Neural progenitor cell (in vitro differentiated cells): ENCODE measurements at regions not wholly inside any gene's neighbourhood (a gene's known extent, or its start where the extent isn't known, plus 50 kb on each side); places are given as distances from the start of the nearest gene placed in this dataset.

Experiments used
- CTCF ChIP-seq: fragments of 200-600 bp; sonication (generic); IDR thresholded peaks from 2 replicates; pipeline ENCODE4 v1.5.1; 2017; ENCODE audit warnings: antibody characterized with exemption, mild to moderate bottlenecking
- EZH2 ChIP-seq: fragments of 200-600 bp; sonication (generic); IDR thresholded peaks from 2 replicates; pipeline ENCODE4 v1.6.1; 2017; ENCODE audit warnings: antibody characterized with exemption, mild to moderate bottlenecking, moderate library complexity
- EZH2phosphoT487 ChIP-seq: fragments of 200-600 bp; sonication (generic); IDR thresholded peaks from 2 replicates; pipeline ENCODE4 v1.6.1; 2017; ENCODE audit warnings: antibody characterized with exemption

GRCh38 chr2:144671695-144672455, 152.0 kb upstream of the ZEB2 start:
- TF ChIP-seq CTCF (no peak), EZH2 (no peak), EZH2phosphoT487 (no peak)
